ENCODE measurements at regions not wholly inside any gene's neighbourhood (a gene's known extent, or its start where the extent isn't known, plus 50 kb on each side); places are given as distances from the start of the nearest gene placed in this dataset.

DNA sequence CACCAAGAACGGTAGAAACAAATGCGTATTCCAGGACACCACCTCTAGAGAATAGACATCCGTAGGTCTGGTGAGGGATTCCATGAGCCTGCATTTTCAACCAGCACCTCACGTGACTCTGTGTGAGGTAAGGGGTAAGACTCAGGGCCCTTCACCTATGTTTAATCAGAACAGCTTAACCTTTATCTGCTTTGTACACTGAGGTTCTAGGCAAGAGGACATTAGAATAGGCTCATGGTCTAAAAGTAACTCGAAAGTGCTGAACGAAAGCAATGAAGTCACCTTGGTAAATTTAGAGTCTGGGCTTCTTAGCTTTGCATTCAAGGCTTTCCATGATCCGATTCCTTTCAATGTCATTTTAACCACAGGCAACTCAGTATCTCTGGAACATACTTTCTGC, 270.5 kb upstream of the CADM1 start:
- TF ChIP-seq, protein P1, sequence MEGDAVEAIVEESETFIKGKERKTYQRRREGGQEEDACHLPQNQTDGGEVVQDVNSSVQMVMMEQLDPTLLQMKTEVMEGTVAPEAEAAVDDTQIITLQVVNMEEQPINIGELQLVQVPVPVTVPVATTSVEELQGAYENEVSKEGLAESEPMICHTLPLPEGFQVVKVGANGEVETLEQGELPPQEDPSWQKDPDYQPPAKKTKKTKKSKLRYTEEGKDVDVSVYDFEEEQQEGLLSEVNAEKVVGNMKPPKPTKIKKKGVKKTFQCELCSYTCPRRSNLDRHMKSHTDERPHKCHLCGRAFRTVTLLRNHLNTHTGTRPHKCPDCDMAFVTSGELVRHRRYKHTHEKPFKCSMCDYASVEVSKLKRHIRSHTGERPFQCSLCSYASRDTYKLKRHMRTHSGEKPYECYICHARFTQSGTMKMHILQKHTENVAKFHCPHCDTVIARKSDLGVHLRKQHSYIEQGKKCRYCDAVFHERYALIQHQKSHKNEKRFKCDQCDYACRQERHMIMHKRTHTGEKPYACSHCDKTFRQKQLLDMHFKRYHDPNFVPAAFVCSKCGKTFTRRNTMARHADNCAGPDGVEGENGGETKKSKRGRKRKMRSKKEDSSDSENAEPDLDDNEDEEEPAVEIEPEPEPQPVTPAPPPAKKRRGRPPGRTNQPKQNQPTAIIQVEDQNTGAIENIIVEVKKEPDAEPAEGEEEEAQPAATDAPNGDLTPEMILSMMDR (IDR thresholded peaks at IDR 0.05): no peak
- TF ChIP-seq POLR2A (IDR thresholded peaks at IDR 0.05): no peak
